HUES48 (cell line): ENCODE measurements at regions not wholly inside any gene's neighbourhood (a gene's known extent, or its start where the extent isn't known, plus 50 kb on each side); places are given as distances from the start of the nearest gene placed in this dataset.

Experiments
- H3K27ac ChIP-seq: one replicate; pipeline ENCODE4 v1.7.0; 2013; ENCODE audit warnings: low read depth, low read length, inconsistent platforms
- H3K27me3 ChIP-seq: 2 replicates; pipeline ENCODE4 v1.6.1; 2013; ENCODE audit warnings: mild to moderate bottlenecking, low read length; ENCODE audit not compliant: control insufficient read depth, insufficient read depth
- H3K36me3 ChIP-seq: 2 replicates; pipeline ENCODE4 v1.6.1; 2013; ENCODE audit warnings: low read length; ENCODE audit not compliant: control insufficient read depth, insufficient read depth
- H3K4me1 ChIP-seq: 2 replicates; pipeline ENCODE4 v1.6.1; 2013; ENCODE audit warnings: mild to moderate bottlenecking, low read length; ENCODE audit not compliant: control insufficient read depth, insufficient read depth
- H3K4me3 ChIP-seq: 2 replicates; pipeline ENCODE4 v1.5.1; 2013; ENCODE audit warnings: mild to moderate bottlenecking, low read depth, low read length
- H3K9ac ChIP-seq: 2 replicates; pipeline ENCODE4 v1.6.1; 2013; ENCODE audit warnings: mild to moderate bottlenecking, low read depth, low read length, moderate library complexity
- H3K9me3 ChIP-seq: 2 replicates; pipeline ENCODE4 v1.6.1; 2013; ENCODE audit warnings: low read length; ENCODE audit not compliant: control insufficient read depth, insufficient read depth

DNA sequence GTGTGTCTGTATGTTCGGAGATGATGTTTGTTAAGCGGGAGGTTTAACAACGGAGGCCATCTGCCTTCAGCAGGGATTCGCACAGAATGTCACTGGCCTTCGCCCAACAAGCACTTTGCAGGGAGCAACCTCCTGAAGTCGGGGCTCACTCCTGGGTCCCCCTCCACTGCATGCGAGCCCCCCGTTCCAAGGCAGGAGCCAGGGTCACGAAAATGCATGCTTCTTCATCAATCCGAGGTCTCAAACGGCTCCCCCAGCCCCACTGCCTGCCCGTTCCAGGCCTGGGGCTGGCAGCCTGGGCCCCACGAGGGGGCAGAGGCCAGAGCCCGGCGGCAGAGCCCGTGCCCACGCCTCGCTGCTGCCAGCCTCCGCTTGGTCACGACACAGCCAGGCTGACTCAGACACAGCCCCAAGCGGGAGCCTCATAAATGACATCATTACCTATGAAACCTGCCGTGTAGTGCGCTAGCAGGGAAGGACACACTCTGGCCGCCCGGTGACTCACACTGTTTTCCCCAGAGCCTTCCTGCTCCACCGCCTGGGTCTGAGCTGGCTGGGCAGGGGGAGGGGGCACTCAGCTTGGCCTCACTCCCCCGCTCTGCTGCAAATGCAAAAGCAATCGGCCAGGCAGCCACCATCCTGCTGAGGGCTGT lies 169.5 kb upstream of the RTL1 start:
- H3K27me3 ChIP-seq, result peaks cover 21% of the 10 kb centered on the region
- H3K27ac ChIP-seq, result peak overlapping the region; percentile 90
- H3K9me3 ChIP-seq, result no peaks in the 10 kb centered on the region
- H3K9ac ChIP-seq, result peak overlapping the region; percentile 62
- H3K4me1 ChIP-seq, result peaks cover 34% of the 10 kb centered on the region
- 0 out of 2 replicates have a peak, but pooled peaks cover 3% of the 10 kb centered on the region for H3K36me3 ChIP-seq
- no peak overlapping the region for H3K4me3 ChIP-seq

DNA sequence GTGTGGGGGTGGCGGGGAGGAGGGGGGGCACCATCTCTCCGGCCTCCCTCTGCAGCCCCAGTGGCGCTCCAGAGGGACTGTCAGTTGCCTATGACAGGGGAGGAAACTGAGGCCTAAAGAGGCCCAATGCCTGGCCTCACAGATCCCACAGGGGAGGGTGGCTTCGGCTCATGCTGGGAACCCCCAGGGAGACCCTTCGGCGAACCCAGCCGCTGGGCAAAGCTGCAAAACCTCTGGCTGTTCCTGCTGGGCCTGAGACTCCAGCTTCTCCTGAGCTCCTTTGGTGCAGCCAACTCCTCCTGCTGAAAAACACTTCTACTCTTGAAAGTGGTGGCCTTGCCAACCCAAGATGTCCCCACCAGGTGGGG lies 170.1 kb upstream of the RTL1 start:
- no peaks in the 10 kb centered on the region for H3K9me3 ChIP-seq
- H3K9ac ChIP-seq, result no peak overlapping the region
- peaks cover 26% of the 10 kb centered on the region for H3K27me3 ChIP-seq
- peak overlapping the region; percentile 90 for H3K27ac ChIP-seq
- H3K4me1 ChIP-seq, result peaks cover 34% of the 10 kb centered on the region
- H3K36me3 ChIP-seq, result 0 out of 2 replicates have a peak, but pooled peaks cover 3% of the 10 kb centered on the region
- no peak overlapping the region for H3K4me3 ChIP-seq

DNA sequence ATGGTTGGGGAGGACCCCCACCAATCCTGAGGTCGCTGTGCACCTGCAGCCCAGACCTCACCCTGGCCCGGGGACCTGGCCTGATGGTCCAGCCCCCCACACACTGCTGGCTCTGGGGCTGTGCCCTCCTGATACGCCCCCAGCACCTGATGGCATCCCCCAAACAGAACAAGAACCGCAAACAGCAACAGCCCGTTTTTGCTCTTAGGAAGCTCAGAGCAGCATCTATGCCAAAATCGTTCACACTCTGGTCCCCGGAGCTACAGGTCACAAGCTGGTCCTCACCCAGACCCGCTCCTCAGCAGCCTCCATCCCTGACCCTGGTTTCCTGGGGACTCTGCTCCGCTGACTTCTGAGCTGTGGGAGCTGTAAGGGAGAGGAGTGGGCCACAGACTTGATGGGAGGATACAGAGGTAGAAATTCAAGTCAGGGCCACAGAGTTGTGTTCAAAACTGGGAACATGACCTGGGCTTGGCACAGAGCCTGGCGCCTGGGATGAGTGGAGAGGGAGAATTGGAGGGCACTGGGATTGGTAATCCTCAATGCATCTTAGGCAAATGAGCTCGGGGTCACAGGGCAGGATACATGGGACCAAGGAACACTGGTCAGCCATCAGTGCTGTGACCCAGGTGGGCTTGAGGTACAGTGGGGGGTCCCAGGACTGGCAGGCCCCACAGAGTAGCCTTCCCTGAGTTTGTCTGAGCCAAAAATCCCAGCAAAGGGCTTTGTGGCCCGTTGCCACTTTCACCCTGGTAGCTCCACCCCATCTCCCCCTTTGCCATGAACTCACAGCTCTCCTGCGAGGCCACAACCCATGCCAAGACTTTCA lies 170.9 kb upstream of the RTL1 start:
- Histone ChIP-seq H3K4me3 (no peak overlapping the region), H3K27me3 (peaks cover 27% of the 10 kb centered on the region), H3K9me3 (no peaks in the 10 kb centered on the region), H3K36me3 (0 out of 2 replicates have a peak, but pooled peaks cover 2% of the 10 kb centered on the region), H3K4me1 (peaks cover 34% of the 10 kb centered on the region), H3K27ac (no peak overlapping the region), H3K9ac (no peak overlapping the region)

DNA sequence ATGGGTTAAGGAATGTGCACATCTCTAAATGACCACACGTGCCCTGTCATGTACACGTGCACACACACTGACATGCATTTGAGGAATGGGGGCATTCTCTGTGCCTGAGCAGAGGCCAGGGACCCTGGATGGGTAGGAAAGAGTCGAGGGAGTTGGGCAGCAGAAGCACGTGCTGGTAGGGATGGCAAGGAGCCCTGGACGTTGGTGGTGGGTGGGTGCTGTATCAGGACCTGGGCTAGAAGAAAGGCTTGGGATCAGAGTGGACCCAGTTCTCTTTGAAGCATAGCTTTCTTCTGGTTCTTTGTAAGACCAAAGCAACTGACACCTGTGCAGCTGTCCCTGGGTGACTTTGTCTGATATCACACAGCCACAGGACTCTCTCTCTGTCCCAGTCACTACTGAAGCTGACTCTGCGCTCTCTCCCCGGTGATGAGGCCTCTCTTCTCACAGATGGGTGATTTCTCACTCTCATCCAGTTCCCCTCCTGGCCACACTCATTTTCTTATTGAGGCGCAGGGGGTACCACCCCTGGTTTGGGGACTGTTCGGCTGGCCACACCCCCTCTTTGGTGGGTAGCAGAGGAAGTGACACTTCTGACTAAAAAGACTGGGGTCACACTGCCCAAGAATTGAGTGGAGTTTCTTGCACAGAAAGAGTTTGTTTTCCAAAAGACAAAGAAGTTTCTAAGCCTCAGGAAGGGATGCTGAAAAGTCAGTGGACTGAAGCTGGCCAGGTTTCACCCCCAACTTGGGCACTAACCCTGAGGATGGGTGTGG lies 171.7 kb upstream of the RTL1 start:
- Histone ChIP-seq H3K4me1 (peaks cover 34% of the 10 kb centered on the region), H3K4me3 (no peak overlapping the region), H3K36me3 (no peaks in the 10 kb centered on the region), H3K9ac (no peak overlapping the region), H3K27me3 (peaks cover 27% of the 10 kb centered on the region), H3K27ac (no peak overlapping the region), H3K9me3 (no peaks in the 10 kb centered on the region)

DNA sequence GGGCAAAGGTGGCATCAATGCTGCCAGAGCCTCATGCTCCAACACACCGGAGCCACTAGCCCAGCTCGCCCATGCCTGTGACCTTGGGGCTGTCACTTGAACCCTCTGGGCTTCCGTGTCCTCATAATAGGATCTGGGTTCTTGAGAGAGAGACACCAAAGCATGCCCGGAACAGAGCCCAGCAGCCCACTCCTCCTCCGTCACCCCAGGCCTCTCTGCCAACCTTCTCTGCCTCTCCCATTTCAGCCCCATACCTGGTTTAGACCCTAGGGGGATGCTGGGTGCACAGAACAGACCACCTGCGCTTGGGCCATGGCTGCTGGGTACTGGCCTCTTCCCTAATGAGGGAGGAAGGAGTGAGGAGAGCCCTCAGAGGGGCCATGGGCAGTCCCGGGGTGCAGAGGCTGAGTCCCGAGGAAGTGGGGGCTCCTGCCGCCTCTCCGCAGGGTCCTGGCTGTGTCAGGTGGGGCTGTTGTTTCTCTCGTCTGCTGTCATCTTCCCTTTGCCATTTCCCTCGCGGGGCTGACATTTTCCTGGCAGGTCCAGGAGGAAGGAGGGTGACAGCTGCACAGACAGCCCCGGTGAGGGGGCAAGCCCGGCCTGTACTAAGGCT lies 172.4 kb upstream of the RTL1 start:
- Histone ChIP-seq H3K9me3 (no peaks in the 10 kb centered on the region), H3K9ac (no peak overlapping the region), H3K36me3 (no peaks in the 10 kb centered on the region), H3K4me3 (no peak overlapping the region), H3K27me3 (peaks cover 27% of the 10 kb centered on the region), H3K4me1 (peaks cover 34% of the 10 kb centered on the region), H3K27ac (no peak overlapping the region)

DNA sequence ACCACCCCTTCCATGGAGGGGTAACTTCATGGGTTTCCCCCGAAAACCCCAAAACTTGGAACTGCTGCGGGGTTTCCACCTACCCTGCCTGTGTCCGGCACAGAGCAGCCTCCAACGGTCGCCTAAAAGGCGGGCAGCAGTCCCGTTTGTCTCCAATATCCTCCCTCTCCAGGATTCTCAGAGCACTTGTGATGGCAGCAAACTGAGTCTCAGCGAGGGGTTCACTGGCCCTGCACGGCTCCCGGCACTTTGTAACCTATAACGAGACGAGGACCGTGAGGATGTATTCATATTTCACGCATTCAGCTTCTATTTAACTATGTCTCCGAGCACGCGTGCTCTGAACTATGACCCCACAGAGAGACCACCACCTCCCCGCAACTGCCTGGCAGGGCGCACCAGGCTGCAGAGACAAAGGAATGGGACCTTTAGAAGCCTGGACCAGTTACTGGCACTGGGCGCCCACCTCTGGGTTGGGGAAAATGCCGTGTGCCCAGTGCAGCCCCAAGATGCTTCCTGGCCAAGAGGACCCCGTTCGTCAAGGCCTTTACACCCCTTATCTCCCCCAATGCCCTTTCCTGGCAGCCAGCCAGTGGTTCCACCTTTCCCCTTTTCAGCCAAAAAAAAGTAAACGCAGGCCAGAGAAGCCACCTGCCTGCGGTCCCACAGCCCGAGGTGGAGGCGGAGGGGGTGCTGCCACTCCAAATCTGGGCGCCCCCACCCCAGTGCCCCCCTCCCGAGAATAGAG lies 173.1 kb upstream of the RTL1 start:
- Histone ChIP-seq H3K27me3 (peaks cover 27% of the 10 kb centered on the region), H3K36me3 (no peaks in the 10 kb centered on the region), H3K4me1 (peaks cover 28% of the 10 kb centered on the region), H3K9ac (no peak overlapping the region), H3K27ac (peak overlapping the region; percentile 64), H3K9me3 (no peaks in the 10 kb centered on the region), H3K4me3 (no peak overlapping the region)

DNA sequence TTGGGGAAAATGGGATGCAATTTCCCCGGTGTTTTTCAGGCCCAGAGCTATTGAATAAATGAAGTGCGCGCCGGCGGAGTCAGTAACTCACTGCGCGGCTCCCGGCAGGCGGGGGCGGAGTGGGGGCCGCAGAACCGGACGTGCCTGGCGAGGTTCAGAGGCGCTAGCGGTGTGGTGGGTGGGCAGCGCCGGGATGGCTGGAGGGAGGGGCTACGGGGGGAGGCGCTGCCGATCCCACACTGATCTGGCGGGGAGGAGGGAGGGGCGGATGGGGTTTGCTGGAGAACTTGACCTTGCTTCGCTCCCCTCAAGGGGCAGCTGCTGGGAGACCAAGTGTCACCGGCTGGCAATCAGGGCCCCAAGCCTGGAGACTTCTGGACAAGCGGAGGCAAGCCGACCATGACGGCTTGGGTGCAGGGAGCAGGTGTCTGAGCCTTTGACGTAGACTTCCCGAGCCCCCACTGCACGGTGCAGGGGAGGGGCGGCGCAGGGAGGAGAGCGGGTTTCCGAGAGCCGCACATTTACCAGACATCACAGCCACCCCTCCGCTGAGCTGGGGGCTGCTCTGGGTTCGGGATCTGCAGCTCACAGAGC lies 174.1 kb upstream of the RTL1 start:
- H3K9me3 ChIP-seq, result no peaks in the 10 kb centered on the region
- H3K4me1 ChIP-seq, result peaks cover 21% of the 10 kb centered on the region
- peaks cover 27% of the 10 kb centered on the region for H3K27me3 ChIP-seq
- H3K27ac ChIP-seq, result peak overlapping the region; percentile 64
- H3K9ac ChIP-seq, result no peak overlapping the region
- H3K4me3 ChIP-seq, result peak overlapping the region; percentile 42
- H3K36me3 ChIP-seq, result no peaks in the 10 kb centered on the region

DNA sequence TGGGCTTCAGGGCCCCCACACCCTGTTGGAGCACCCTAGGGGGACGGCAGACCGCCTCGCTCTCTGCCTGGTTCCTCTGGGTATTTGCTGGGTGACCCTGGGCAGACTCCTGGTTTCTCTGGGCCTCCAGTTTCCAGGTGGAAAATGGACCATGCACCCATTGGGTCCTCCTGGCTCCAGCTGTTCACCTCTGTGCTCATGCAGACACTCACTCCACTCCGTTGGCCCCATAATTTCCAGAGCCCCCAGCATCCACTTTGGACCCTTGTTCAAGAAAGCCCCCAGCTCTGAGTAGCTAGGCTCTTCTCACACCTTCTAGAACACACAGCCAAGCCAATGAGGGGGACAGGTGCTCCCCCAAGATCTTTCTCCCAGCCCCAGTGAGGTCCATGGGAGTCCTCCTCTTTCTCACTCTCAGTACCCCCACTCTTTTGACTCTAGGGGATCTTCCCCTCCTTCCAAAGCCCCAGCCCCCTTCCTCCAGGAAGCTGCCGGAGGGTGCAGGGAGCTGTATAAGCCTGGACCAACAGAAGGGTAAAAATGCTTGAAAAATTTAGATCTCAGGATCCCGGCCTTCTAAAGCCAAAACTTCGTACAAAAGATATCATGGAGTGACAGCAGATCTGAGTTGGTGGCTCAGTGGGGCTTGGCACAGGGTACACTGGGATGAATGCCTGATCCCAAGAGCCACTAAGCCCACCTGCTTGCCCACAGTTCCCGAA lies 174.8 kb upstream of the RTL1 start:
- Histone ChIP-seq H3K27me3 (peaks cover 27% of the 10 kb centered on the region), H3K27ac (no peak overlapping the region), H3K4me1 (peaks cover 14% of the 10 kb centered on the region), H3K9ac (no peak overlapping the region), H3K9me3 (no peaks in the 10 kb centered on the region), H3K36me3 (no peaks in the 10 kb centered on the region), H3K4me3 (no peak overlapping the region)

DNA sequence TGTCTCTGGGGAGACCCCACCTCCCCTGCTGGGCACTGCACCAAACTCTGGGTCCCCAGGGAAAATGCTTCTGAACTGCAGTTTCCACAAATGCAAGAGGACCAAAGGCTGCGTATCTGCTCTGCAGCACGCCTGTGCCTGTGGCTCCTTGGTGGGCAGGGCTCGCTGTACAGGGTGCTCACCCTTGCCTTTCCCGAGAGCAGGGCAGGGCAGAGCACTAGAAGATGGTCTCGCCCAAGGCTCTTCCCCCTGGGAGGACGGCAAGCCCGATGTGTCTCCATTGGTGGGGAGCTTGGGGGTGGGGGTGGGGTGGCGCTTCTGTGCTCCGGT lies 175.3 kb upstream of the RTL1 start:
- H3K36me3 ChIP-seq, result no peaks in the 10 kb centered on the region
- no peak overlapping the region for H3K9ac ChIP-seq
- H3K27ac ChIP-seq, result no peak overlapping the region
- H3K4me1 ChIP-seq, result peaks cover 10% of the 10 kb centered on the region
- H3K27me3 ChIP-seq, result peaks cover 27% of the 10 kb centered on the region
- no peaks in the 10 kb centered on the region for H3K9me3 ChIP-seq
- H3K4me3 ChIP-seq, result no peak overlapping the region
